GM23248 (cell line): ENCODE measurements at regions not wholly inside any gene's neighbourhood (a gene's known extent, or its start where the extent isn't known, plus 50 kb on each side); places are given as distances from the start of the nearest gene placed in this dataset.

ENCODE experiments used
- EZH2 ChIP-seq: fragments of 200-600 bp; sonication (generic); IDR thresholded peaks from 2 replicates; pipeline ENCODE4 v1.6.1; 2018; ENCODE audit warnings: antibody characterized with exemption, mild to moderate bottlenecking; ENCODE audit not compliant: insufficient read depth, poor library complexity, severe bottlenecking
- EZH2phosphoT487 ChIP-seq: fragments of 200-600 bp; sonication (generic); IDR thresholded peaks from 2 replicates; pipeline ENCODE4 v1.6.1; 2018; ENCODE audit warnings: antibody characterized with exemption, moderate library complexity, mild to moderate bottlenecking, low read depth; ENCODE audit not compliant: insufficient read depth

GRCh38 chr2:56104962-56105361, 78.8 kb upstream of the CCDC85A start:
- no peak for TF ChIP-seq EZH2
- TF ChIP-seq EZH2phosphoT487, result no peak
